ENCODE measurements at regions not wholly inside any gene's neighbourhood (a gene's known extent, or its start where the extent isn't known, plus 50 kb on each side); places are given as distances from the start of the nearest gene placed in this dataset.
A peak's percentile ranks its signal among the peaks of the same experiment; 100 is the strongest.
"Not testable (repeated sequence)": the region's sequence is repeated elsewhere in the genome, so short reads cannot be mapped to it uniquely, and the experiment has no call there.

GRCh38 chr12:48409938-48410337, 59.2 kb upstream of the ZNF641 start:
- intact Hi-C loops (cut with DNase I); ATAC-seq (ENCODE audit: low FRiP score); H3K4me3 ChIP-seq (ENCODE audit: low read length in 2 of 2); H3K27me3 ChIP-seq (ENCODE audit: control insufficient read depth in 1 of 2, insufficient read depth in 2 of 2, low read length in 1 of 2); H3K9me3 ChIP-seq (ENCODE audit: control insufficient read depth, low read length); H3K4me1 ChIP-seq (ENCODE audit: control insufficient read depth in 1 of 2, insufficient read depth in 2 of 2, low read length in 2 of 2); DNase-seq; H3K36me3 ChIP-seq (ENCODE audit: control insufficient read depth in 1 of 2, insufficient read depth in 2 of 2, low read length in 1 of 2); H3K27ac ChIP-seq (ENCODE audit: low read depth in 1 of 2, low read length in 2 of 2): not testable (repeated sequence)
- 84% methylated on average over 3 of the region's 3 CpGs for WGBS, 2 donors

GRCh38 chr12:48413388-48413787, 59.0 kb upstream of the ANP32D start:
- Histone ChIP-seq H3K36me3 (ENCODE audit: control insufficient read depth in 1 of 2, insufficient read depth in 2 of 2, low read length in 1 of 2) (no peaks in the 10 kb centered on the region), H3K4me3 (ENCODE audit: low read length in 2 of 2) (no peak overlapping the region), H3K27ac (ENCODE audit: low read depth in 1 of 2, low read length in 2 of 2) (no peak overlapping the region), H3K27me3 (ENCODE audit: control insufficient read depth in 1 of 2, insufficient read depth in 2 of 2, low read length in 1 of 2) (no peaks in the 10 kb centered on the region), H3K4me1 (ENCODE audit: control insufficient read depth in 1 of 2, insufficient read depth in 2 of 2, low read length in 2 of 2) (peaks cover 2 to 4% of the 10 kb centered on the region in 2 donors), H3K9me3 (ENCODE audit: control insufficient read depth, low read length) (peaks cover 1% of the 10 kb centered on the region)
- intact Hi-C loops (cut with DNase I), result no loop called here
- no peak for ATAC-seq (ENCODE audit: low FRiP score)
- DNase-seq, result no peak
- WGBS, 2 donors, result 74 to 79% methylated on average over 3 of the region's 3 CpGs

GRCh38 chr12:48414021-48414420, 58.3 kb upstream of the ANP32D start:
- Histone ChIP-seq H3K9me3 (ENCODE audit: control insufficient read depth, low read length) (no peaks in the 10 kb centered on the region), H3K27me3 (ENCODE audit: control insufficient read depth in 1 of 2, insufficient read depth in 2 of 2, low read length in 1 of 2) (no peaks in the 10 kb centered on the region), H3K4me3 (ENCODE audit: low read length in 2 of 2) (no peak overlapping the region), H3K4me1 (ENCODE audit: control insufficient read depth in 1 of 2, insufficient read depth in 2 of 2, low read length in 2 of 2) (peaks cover 2 to 4% of the 10 kb centered on the region in 2 donors), H3K36me3 (ENCODE audit: control insufficient read depth in 1 of 2, insufficient read depth in 2 of 2, low read length in 1 of 2) (no peaks in the 10 kb centered on the region), H3K27ac (ENCODE audit: low read depth in 1 of 2, low read length in 2 of 2) (no peak overlapping the region)
- WGBS, 2 donors, result 4 to 6% methylated on average over 4 of the region's 4 CpGs
- intact Hi-C loops (cut with DNase I), result no loop called here
- DNase-seq (no peak), ATAC-seq (ENCODE audit: low FRiP score) (peak; percentile 81)

GRCh38 chr12:48419116-48419935, 53.0 kb upstream of the ANP32D start:
- Histone ChIP-seq H3K9me3 (ENCODE audit: control insufficient read depth, low read length) (no peaks in the 10 kb centered on the region), H3K27ac (ENCODE audit: low read depth in 1 of 2, low read length in 2 of 2) (no peak overlapping the region), H3K27me3 (ENCODE audit: control insufficient read depth in 1 of 2, insufficient read depth in 2 of 2, low read length in 1 of 2) (no peaks in the 10 kb centered on the region), H3K36me3 (ENCODE audit: control insufficient read depth in 1 of 2, insufficient read depth in 2 of 2, low read length in 1 of 2) (no peaks in the 10 kb centered on the region), H3K4me3 (ENCODE audit: low read length in 2 of 2) (no peak overlapping the region), H3K4me1 (ENCODE audit: control insufficient read depth in 1 of 2, insufficient read depth in 2 of 2, low read length in 2 of 2) (no peaks in the 10 kb centered on the region)
- intact Hi-C loops (cut with DNase I), result no loop called here
- DNase-seq (no peak), ATAC-seq (ENCODE audit: low FRiP score) (no peak)
- 52 to 53% methylated on average over 6 of the region's 6 CpGs for whole genome bisulfite sequencing, 2 donors

- no peak overlapping the region for H3K27ac ChIP-seq (ENCODE audit: low read depth in 1 of 2, low read length in 2 of 2)
- no peaks in the 10 kb centered on the region for H3K9me3 ChIP-seq (ENCODE audit: control insufficient read depth, low read length)
- no peak for DNase-seq
- no peak for ATAC-seq (ENCODE audit: low FRiP score)
- H3K36me3 ChIP-seq (ENCODE audit: control insufficient read depth in 1 of 2, insufficient read depth in 2 of 2, low read length in 1 of 2), result no peaks in the 10 kb centered on the region
- H3K4me3 ChIP-seq (ENCODE audit: low read length in 2 of 2), result no peak overlapping the region
- intact Hi-C loops (cut with DNase I), result loop anchor here in 1 of 2 donors (10.0 kb wide), 1 partner anchor 65 kb away; the partner anchor contains the start of gene C12orf54
- H3K4me1 ChIP-seq (ENCODE audit: control insufficient read depth in 1 of 2, insufficient read depth in 2 of 2, low read length in 2 of 2), result no peaks in the 10 kb centered on the region
- no peaks in the 10 kb centered on the region for H3K27me3 ChIP-seq (ENCODE audit: control insufficient read depth in 1 of 2, insufficient read depth in 2 of 2, low read length in 1 of 2)
- WGBS, 2 donors, result 27 to 33% methylated on average over 3 of the region's 3 CpGs
Measured at GRCh38 chr12:48420039-48420775, 52.2 kb upstream of the ANP32D start.

GRCh38 chr12:48422060-48422459, 50.3 kb upstream of the ANP32D start:
- Histone ChIP-seq H3K9me3 (ENCODE audit: control insufficient read depth, low read length) (no peaks in the 10 kb centered on the region), H3K27ac (ENCODE audit: low read depth in 1 of 2, low read length in 2 of 2) (no peak overlapping the region), H3K4me1 (ENCODE audit: control insufficient read depth in 1 of 2, insufficient read depth in 2 of 2, low read length in 2 of 2) (no peaks in the 10 kb centered on the region), H3K36me3 (ENCODE audit: control insufficient read depth in 1 of 2, insufficient read depth in 2 of 2, low read length in 1 of 2) (no peaks in the 10 kb centered on the region), H3K4me3 (ENCODE audit: low read length in 2 of 2) (no peak overlapping the region), H3K27me3 (ENCODE audit: control insufficient read depth in 1 of 2, insufficient read depth in 2 of 2, low read length in 1 of 2) (no peaks in the 10 kb centered on the region)
- intact Hi-C loops (cut with DNase I), result loop anchor here in 1 of 2 donors (10.0 kb wide), 1 partner anchor 63 kb away; the partner anchor contains the start of gene C12orf54
- no peak for ATAC-seq (ENCODE audit: low FRiP score)
- no peak for DNase-seq
- WGBS, 2 donors, result 81 to 88% methylated on average over 1 of the region's 1 CpG

Measured in aorta (tissue), 5 donors.